Naive B cell (primary cell): ENCODE measurements at regions not wholly inside any gene's neighbourhood (a gene's known extent, or its start where the extent isn't known, plus 50 kb on each side); places are given as distances from the start of the nearest gene placed in this dataset.
"Not testable (repeated sequence)": the region's sequence is repeated elsewhere in the genome, so short reads cannot be mapped to it uniquely, and the experiment has no call there.

Experiments used
- ATAC-seq, 2 donors: fragments of 150-1000 bp; cut with Tn5 transposase; 2 replicates each; pipeline ENCODE4 v1.10.0; 2021; ENCODE audit warnings: low read depth in 2 of 2, mild to moderate bottlenecking in 2 of 2, moderate library complexity in 2 of 2
- DNase-seq: peaks from one replicate; pipeline ENCODE4 v3.0.0; 2022
- H3K27ac Mint-ChIP-seq, 6 donors: one replicate each; pipeline ENCODE4 v1.8.0; 2020 to 2022; ENCODE audit warnings: mild to moderate bottlenecking in 6 of 6, mixed read lengths in 6 of 6, moderate library complexity in 5 of 6, inconsistent platforms in 2 of 6
- H3K27me3 Mint-ChIP-seq, 3 donors: one replicate each; pipeline ENCODE4 v1.8.0; 2021 to 2022; ENCODE audit warnings: mixed read lengths in 3 of 3, mild to moderate bottlenecking in 1 of 3
- H3K36me3 Mint-ChIP-seq, 2 donors: one replicate each; pipeline ENCODE4 v1.8.0; 2020 to 2022; ENCODE audit warnings: mixed read lengths in 2 of 2, inconsistent platforms in 1 of 2, mild to moderate bottlenecking in 1 of 2
- H3K4me1 Mint-ChIP-seq, 3 donors: one replicate each; pipeline ENCODE4 v1.8.0; 2020 to 2022; ENCODE audit warnings: mixed read lengths in 3 of 3, inconsistent platforms in 1 of 3, mild to moderate bottlenecking in 1 of 3, moderate library complexity in 1 of 3
- H3K4me3 Mint-ChIP-seq, 8 donors: one replicate each; pipeline ENCODE4 v1.8.0; 2020 to 2022; ENCODE audit warnings: mild to moderate bottlenecking in 8 of 8, mixed read lengths in 8 of 8, moderate library complexity in 8 of 8, inconsistent platforms in 2 of 8
- H3K9me3 Mint-ChIP-seq, 7 donors: one replicate each; pipeline ENCODE4 v1.8.0; 2020 to 2022; ENCODE audit warnings: mixed read lengths in 7 of 7, mild to moderate bottlenecking in 5 of 7, inconsistent platforms in 2 of 7, moderate library complexity in 1 of 7

DNA sequence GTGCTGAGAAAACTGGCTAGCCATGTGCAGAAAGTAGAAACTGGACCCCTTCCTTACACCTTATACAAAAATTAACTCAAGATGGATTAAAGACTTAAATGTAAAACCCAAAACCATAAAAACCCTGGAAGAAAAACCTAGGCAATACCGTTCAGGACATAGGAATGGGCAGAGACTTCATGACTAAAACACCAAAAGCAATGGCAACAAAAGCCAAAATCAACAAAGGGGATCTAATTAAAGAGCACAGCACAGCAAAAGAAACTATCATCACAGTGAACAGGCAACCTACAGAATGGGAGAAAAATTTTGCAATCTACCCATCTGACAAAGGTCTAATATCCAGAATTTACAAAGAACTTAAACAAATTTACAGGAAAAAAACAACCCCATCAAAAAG, 575.2 kb upstream of the ADAMTS5 start:
- DNase-seq, H3K27ac Mint-ChIP-seq, H3K27me3 Mint-ChIP-seq, H3K4me3 Mint-ChIP-seq, H3K4me1 Mint-ChIP-seq, H3K9me3 Mint-ChIP-seq, H3K36me3 Mint-ChIP-seq, ATAC-seq: not testable (repeated sequence)

DNA sequence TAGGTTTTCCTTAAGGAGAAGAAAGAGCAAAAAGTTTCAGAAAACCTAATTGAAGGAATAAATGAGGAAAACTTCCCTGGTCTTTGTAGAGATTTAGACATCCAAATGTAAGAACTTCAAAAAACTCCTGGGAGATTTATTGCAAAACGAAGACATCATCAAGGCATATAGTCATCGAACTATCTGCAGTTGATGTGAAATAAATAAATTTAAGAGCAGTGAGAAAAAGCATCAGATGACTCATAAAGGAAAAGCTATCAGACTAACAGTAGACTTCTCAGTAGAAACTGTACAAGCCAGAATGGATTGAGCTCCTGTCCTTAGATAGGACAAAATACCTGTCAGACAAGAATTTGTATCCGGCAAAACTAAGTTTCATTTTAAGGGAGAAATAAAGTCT, 569.4 kb upstream of the ADAMTS5 start:
- no peak overlapping the region for H3K4me3 Mint-ChIP-seq
- H3K4me1 Mint-ChIP-seq = no peaks in the 10 kb centered on the region
- ATAC-seq (no peak), DNase-seq (no peak)
- H3K27ac Mint-ChIP-seq = no peak overlapping the region
- peaks cover 0 to 8% (median 4%) of the 10 kb centered on the region in 7 donors for H3K9me3 Mint-ChIP-seq
- no peaks in the 10 kb centered on the region for H3K27me3 Mint-ChIP-seq
- no peaks in the 10 kb centered on the region for H3K36me3 Mint-ChIP-seq

DNA sequence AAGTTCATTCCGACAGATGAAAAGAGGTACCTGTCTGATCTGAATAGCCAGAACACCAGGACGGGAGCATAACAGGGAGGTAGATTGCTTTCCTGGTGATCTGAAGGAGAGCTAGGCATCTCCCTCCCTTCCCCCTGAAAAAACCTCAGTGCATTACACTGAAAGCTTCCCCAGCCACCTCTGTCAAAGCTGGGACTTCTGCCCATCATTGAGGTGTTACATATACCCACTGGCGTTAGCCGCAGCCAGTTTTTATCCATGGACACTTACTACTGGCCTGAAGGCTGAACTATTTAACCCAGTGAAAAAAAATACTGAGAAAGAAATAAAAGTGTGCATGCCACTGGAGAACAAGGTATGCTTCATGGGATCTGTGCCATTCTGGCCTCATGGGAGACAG, 568.3 kb upstream of the ADAMTS5 start:
- H3K36me3 Mint-ChIP-seq = no peaks in the 10 kb centered on the region
- peaks cover 0 to 8% (median 3%) of the 10 kb centered on the region in 7 donors for H3K9me3 Mint-ChIP-seq
- no peaks in the 10 kb centered on the region for H3K27me3 Mint-ChIP-seq
- ATAC-seq (no peak), DNase-seq (no peak)
- H3K4me1 Mint-ChIP-seq = no peaks in the 10 kb centered on the region
- no peak overlapping the region for H3K4me3 Mint-ChIP-seq
- no peak overlapping the region for H3K27ac Mint-ChIP-seq

DNA sequence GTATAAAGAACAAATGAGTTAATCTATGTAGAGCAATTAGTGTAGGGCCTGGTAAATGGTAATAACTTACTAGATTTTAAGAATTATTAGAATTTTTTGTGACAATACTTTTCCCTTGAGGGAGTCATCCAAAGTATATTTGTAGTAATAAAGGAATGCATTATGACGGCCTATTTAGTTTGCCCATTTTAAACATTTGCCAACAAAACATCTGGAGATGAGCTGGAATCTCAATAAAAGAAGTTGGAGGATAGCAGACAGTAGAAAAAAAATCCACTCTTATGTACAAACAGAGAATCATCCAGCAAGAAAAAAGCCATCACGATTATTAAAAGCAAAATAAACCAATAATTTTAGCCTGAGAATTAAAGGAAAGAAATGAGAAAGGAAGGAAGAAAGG, 567.3 kb upstream of the ADAMTS5 start:
- Mint-ChIP-seq H3K9me3 (peaks cover 0 to 8% (median 3%) of the 10 kb centered on the region in 7 donors), H3K36me3 (no peaks in the 10 kb centered on the region), H3K4me3 (no peak overlapping the region), H3K27me3 (no peaks in the 10 kb centered on the region), H3K4me1 (no peaks in the 10 kb centered on the region), H3K27ac (no peak overlapping the region)
- DNase-seq (no peak), ATAC-seq (no peak)

DNA sequence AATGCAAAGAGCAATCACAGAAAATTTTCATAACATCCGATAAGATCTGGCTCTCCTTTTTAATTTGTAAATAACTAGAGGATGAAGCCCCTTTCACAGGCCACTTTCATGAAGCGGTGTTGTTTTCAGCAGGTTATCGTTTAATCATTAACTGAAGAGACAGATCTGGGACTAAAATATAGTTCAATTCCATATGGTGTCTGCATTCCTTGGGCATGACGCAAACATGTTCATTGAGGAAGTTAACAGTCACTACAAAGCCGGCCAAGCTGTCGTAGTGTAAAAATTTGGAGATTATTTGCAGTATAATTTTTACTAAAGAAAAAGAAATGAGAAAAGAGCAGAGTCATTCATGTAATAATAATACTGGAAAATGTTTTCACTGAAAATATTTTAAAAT, 565.2 kb upstream of the ADAMTS5 start:
- DNase-seq = no peak
- Mint-ChIP-seq H3K4me1 (no peaks in the 10 kb centered on the region), H3K36me3 (no peaks in the 10 kb centered on the region), H3K27ac (no peak overlapping the region), H3K9me3 (peaks cover 0 to 16% (median 4%) of the 10 kb centered on the region in 7 donors), H3K4me3 (no peak overlapping the region), H3K27me3 (no peaks in the 10 kb centered on the region)
- no peak for ATAC-seq

DNA sequence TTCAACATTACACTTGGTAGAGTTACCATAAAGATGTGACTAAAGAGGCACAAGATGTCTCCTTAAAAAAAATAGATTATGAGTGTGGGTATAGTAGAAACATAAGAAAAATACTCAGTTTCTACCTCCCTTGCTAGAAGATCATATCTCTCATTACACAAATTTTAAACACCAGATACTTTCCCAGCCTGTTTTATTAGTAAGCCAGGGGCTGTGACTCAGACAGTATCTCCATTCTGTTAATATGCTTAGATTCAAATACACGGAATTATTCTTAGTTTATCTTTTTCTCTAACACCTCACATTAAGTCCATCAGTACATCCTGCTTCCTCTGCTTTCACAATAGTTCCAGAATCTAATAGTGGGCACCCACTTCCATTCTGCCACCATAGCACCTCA, 561.8 kb upstream of the ADAMTS5 start:
- peaks cover 0 to 19% (median 2%) of the 10 kb centered on the region in 7 donors for H3K9me3 Mint-ChIP-seq
- no peaks in the 10 kb centered on the region for H3K27me3 Mint-ChIP-seq
- no peak for DNase-seq
- no peak overlapping the region for H3K4me3 Mint-ChIP-seq
- no peak for ATAC-seq
- H3K36me3 Mint-ChIP-seq = no peaks in the 10 kb centered on the region
- no peaks in the 10 kb centered on the region for H3K4me1 Mint-ChIP-seq
- H3K27ac Mint-ChIP-seq = no peak overlapping the region

DNA sequence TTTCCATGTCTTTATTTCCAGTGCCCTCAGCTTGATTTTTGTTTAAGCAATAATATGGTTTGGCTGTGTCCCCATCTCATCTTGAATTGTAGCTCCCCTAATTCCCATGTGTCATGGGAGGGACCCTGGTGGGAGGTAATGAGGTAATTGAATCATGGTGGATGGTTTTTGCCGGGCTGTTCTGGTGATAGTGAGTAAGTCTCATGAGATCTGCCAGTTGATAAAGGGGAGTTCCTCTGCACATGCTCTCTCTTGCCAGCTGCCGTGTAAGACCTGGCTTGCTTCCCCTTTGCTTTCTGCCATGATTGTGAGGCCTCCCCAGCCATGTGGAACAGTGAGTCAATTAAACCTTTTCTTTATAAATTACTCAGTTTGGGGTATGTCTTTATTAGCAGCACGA, 559.6 kb upstream of the ADAMTS5 start:
- ATAC-seq (no peak), DNase-seq (no peak)
- Mint-ChIP-seq H3K27ac (no peak overlapping the region), H3K27me3 (no peaks in the 10 kb centered on the region), H3K9me3 (peaks cover 0 to 19% (median 7%) of the 10 kb centered on the region in 7 donors), H3K36me3 (no peaks in the 10 kb centered on the region), H3K4me1 (no peaks in the 10 kb centered on the region), H3K4me3 (no peak overlapping the region)

DNA sequence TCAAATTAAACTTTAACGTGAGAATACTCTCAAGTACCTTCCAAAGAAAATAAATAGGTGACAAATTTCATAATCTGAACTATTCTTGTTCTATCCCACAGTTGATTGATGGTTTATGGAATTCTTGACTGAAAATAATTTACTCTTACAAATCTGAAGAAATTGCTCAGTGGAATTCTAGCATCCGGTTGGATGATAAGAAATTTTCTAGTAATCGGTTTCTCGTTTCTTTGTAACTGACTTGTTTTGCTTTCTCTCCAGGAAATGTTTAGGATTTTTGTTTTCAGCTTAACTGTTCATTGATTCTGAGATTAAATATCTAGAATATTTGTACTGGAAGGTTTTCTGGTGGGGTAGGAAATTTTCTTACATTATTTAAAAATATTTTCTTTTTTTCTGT, 558.9 kb upstream of the ADAMTS5 start:
- DNase-seq (no peak), ATAC-seq (no peak)
- Mint-ChIP-seq H3K36me3 (no peaks in the 10 kb centered on the region), H3K4me3 (no peak overlapping the region), H3K27ac (no peak overlapping the region), H3K27me3 (no peaks in the 10 kb centered on the region), H3K4me1 (no peaks in the 10 kb centered on the region), H3K9me3 (peaks cover 0 to 19% (median 7%) of the 10 kb centered on the region in 7 donors)

DNA sequence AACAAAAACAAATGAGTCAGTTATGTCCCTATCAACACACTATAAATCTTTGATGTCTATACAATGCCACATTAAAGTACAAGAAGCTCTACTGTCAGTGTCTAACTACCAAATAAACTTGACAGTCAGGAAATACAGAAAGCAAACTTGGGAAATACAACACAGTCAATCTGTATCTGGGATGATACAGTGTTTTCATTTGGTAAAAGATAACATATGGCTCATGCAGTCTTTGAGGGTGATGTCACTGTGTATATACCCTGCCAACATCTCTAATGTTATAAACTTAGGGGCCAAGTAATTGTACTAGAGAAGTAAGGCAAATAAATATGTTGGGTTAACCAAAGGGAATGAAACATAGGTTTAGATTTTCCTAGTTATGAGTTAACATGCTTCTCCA, 552.5 kb upstream of the ADAMTS5 start:
- no peak overlapping the region for H3K4me3 Mint-ChIP-seq
- H3K27ac Mint-ChIP-seq = no peak overlapping the region
- no peaks in the 10 kb centered on the region for H3K27me3 Mint-ChIP-seq
- H3K4me1 Mint-ChIP-seq = no peaks in the 10 kb centered on the region
- ATAC-seq (no peak), DNase-seq (no peak)
- no peaks in the 10 kb centered on the region for H3K36me3 Mint-ChIP-seq
- peaks cover 3 to 20% (median 11%) of the 10 kb centered on the region in 7 donors for H3K9me3 Mint-ChIP-seq

DNA sequence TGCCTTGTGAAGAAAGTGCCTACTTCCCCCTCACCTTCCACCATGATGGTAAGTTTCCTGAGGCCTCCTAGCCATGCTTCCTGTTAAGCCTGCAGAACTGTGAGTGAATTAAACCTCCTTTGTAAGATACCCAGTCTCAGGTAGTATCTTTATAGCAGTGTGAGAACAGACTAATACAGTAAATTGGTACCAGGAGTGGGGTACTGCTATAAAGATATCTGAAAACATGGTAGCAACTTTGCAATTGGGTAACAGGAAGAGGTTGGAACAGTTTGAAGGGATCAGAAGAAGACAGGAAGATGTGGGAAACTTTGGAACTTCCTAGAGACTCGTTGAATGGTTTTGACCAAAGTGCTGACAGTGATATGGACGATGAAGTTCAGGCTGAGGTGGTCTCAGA, 550.3 kb upstream of the ADAMTS5 start:
- not testable (repeated sequence) for H3K36me3 Mint-ChIP-seq, H3K4me1 Mint-ChIP-seq, H3K27me3 Mint-ChIP-seq, H3K27ac Mint-ChIP-seq, ATAC-seq, DNase-seq
- Mint-ChIP-seq H3K4me3 (peak overlapping the region in 1 of 8 donors; percentile 7), H3K9me3 (peaks cover 3 to 20% (median 10%) of the 10 kb centered on the region in 7 donors)

DNA sequence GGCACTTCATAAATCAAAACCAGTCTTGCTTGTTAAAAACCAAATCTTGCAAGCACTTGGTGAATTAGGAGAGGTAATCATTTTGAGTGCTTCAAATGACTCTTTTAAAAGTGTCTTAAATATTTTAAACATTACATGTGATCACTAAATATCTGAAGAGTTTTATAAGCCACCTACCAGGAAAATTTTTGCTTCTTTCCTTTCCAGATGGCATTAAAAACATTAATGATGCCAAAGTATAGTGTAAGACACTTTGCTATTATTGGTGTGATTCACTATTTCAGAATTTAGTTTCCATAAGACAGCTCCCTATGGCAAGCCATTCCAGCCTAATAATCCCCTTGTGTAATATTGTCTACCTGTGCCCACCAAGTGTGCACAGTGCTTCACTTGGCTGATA, 548.8 kb upstream of the ADAMTS5 start:
- no peak for ATAC-seq
- DNase-seq = no peak
- Mint-ChIP-seq H3K4me1 (no peaks in the 10 kb centered on the region), H3K9me3 (peaks cover 3 to 22% (median 8%) of the 10 kb centered on the region in 7 donors), H3K27me3 (no peaks in the 10 kb centered on the region), H3K27ac (no peak overlapping the region), H3K36me3 (no peaks in the 10 kb centered on the region), H3K4me3 (no peak overlapping the region)

DNA sequence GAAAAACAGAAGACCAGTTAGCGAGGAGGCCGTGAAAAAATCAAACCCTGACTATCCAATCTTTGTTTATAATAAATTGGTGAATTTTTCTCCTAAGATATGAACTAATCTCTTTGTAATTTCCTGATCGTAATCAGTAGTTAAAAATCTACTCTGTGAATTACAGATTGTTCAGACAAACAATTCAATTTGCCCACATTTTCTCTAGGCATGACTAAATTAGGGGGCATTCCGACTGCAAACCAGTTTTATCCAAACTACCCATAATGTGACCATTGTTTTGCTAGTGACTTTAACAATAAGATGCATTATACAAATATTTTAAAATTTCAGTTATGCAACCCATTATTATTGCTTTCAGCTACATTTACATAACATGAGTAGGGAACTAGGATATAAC, 546.9 kb upstream of the ADAMTS5 start:
- H3K4me1 Mint-ChIP-seq = no peaks in the 10 kb centered on the region
- H3K27me3 Mint-ChIP-seq = no peaks in the 10 kb centered on the region
- no peaks in the 10 kb centered on the region for H3K36me3 Mint-ChIP-seq
- H3K9me3 Mint-ChIP-seq = peaks cover 3 to 20% (median 8%) of the 10 kb centered on the region in 7 donors
- no peak for ATAC-seq
- H3K27ac Mint-ChIP-seq = no peak overlapping the region
- no peak for DNase-seq
- no peak overlapping the region for H3K4me3 Mint-ChIP-seq

DNA sequence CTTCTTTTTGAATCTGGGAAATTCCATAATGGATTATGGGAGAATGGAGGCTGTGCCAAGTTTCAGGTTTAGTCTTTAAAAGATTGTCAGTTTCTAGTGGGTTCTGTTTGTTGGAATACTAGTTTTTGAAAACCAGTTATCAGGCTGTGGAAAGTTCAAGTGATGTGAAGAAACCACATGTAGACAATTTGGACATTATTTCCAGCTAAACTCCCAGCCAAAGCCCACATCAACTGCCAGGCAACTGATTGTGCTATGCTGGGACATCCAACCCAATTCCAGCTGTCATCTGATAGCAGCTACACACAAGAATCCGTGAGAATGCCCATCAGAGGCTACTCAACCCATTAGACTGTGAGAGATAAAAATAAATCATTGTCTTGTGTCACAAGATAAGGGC, 546.1 kb upstream of the ADAMTS5 start:
- no peaks in the 10 kb centered on the region for H3K4me1 Mint-ChIP-seq
- H3K27ac Mint-ChIP-seq = no peak overlapping the region
- peaks cover 3 to 15% (median 8%) of the 10 kb centered on the region in 7 donors for H3K9me3 Mint-ChIP-seq
- no peaks in the 10 kb centered on the region for H3K36me3 Mint-ChIP-seq
- H3K27me3 Mint-ChIP-seq = no peaks in the 10 kb centered on the region
- DNase-seq (no peak), ATAC-seq (no peak)
- H3K4me3 Mint-ChIP-seq = no peak overlapping the region

DNA sequence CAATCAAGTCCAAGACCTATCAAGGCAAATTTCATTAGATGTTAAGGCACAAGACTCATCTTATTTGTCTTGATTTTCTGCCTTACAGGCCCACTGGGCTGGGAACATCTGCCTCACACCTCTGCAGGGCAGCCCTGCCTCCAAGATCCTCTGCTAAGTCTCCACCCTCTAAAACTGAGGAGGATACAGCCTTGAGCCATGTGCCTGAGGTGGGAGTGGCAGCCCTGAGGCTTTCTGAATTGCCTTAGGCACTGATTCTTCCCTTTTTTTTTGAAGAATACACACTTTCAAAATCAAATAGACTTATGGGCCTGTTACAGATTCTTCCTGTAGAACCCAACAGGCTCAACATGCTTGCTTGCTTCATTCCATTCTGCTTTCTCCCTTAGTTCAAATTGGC, 544.3 kb upstream of the ADAMTS5 start:
- Mint-ChIP-seq H3K4me1 (no peaks in the 10 kb centered on the region), H3K9me3 (peaks cover 0 to 8% (median 0%) of the 10 kb centered on the region in 7 donors), H3K36me3 (no peaks in the 10 kb centered on the region), H3K4me3 (no peak overlapping the region), H3K27me3 (no peaks in the 10 kb centered on the region), H3K27ac (no peak overlapping the region)
- DNase-seq = no peak
- no peak for ATAC-seq

DNA sequence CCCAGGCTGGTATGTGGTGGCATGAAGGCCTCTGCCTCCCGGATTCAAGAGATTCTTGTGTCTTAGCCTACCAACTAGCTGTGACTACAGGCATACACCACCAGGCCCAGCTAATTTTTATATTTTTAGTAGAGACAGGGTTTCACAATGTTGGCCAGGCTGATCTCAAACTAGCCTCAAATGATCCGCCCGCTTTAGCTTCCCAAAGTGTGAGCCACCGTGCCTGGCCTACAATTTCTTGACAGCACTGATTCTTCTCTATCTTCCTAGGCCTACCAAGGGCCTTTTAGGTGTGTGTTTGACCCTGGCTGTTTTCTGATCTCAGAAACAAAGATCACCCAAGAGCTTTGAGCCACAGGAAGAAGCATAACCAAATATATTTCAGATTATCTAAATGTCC, 540.8 kb upstream of the ADAMTS5 start:
- no peaks in the 10 kb centered on the region for H3K27me3 Mint-ChIP-seq
- H3K36me3 Mint-ChIP-seq = no peaks in the 10 kb centered on the region
- H3K4me1 Mint-ChIP-seq = no peaks in the 10 kb centered on the region
- no peak overlapping the region for H3K27ac Mint-ChIP-seq
- H3K4me3 Mint-ChIP-seq = no peak overlapping the region
- ATAC-seq (no peak), DNase-seq (no peak)
- H3K9me3 Mint-ChIP-seq = peaks cover 0 to 8% (median 2%) of the 10 kb centered on the region in 7 donors
